Neural cell (in vitro differentiated cells): ENCODE measurements at regions not wholly inside any gene's neighbourhood (a gene's known extent, or its start where the extent isn't known, plus 50 kb on each side); places are given as distances from the start of the nearest gene placed in this dataset.

Experiments
- H2AFZ ChIP-seq: fragments of 200-600, 300-800 bp; sonication (generic), shearing (Covaris generic); 2 replicates; pipeline ENCODE4 v1.6.0; 2014; ENCODE audit warnings: low read depth, mild to moderate bottlenecking, antibody characterized with exemption, low read length, moderate library complexity
- H3F3A ChIP-seq: fragments of 200-600 bp; shearing (Covaris generic); 2 replicates; pipeline ENCODE4 v1.6.1; 2016; ENCODE audit warnings: mild to moderate bottlenecking, moderate library complexity, mixed read lengths, antibody characterized with exemption, low read length; ENCODE audit not compliant: insufficient read depth, poor library complexity, severe bottlenecking
- H3K27ac ChIP-seq: fragments of 200-600, 300-800 bp; sonication (generic), shearing (Covaris generic); 2 replicates; pipeline ENCODE4 v1.5.1; 2014; ENCODE audit warnings: mild to moderate bottlenecking, low read length, moderate library complexity
- H3K27me3 ChIP-seq: fragments of 300-800, 200-600 bp; sonication (generic), shearing (Covaris generic); 2 replicates; pipeline ENCODE4 v1.6.0; 2014; ENCODE audit warnings: mild to moderate bottlenecking, low read depth, low read length, moderate library complexity; ENCODE audit not compliant: insufficient read depth
- H3K36me3 ChIP-seq: fragments of 300-800, 200-600 bp; sonication (generic), shearing (Covaris generic); 2 replicates; pipeline ENCODE4 v1.5.1; 2014; ENCODE audit warnings: mild to moderate bottlenecking, antibody characterized with exemption, low read length, moderate library complexity; ENCODE audit not compliant: insufficient read depth
- H3K4me2 ChIP-seq: fragments of 300-800, 200-600 bp; sonication (generic), shearing (Covaris generic); 2 replicates; pipeline ENCODE4 v1.6.0; 2014; ENCODE audit warnings: mild to moderate bottlenecking, low read length
- H3K4me3 ChIP-seq: fragments of 300-800, 200-600 bp; sonication (generic), shearing (Covaris generic); 2 replicates; pipeline ENCODE4 v1.5.1; 2014; ENCODE audit warnings: mild to moderate bottlenecking, low read length, moderate library complexity
- H3K79me2 ChIP-seq: fragments of 200-600 bp; shearing (Covaris generic); replicated peaks from 2 replicates; pipeline ENCODE4 v1.6.0; 2014; ENCODE audit warnings: mild to moderate bottlenecking, low read length, moderate library complexity; ENCODE audit not compliant: insufficient read depth
- H3K9ac ChIP-seq: fragments of 300-800, 200-600 bp; sonication (generic), shearing (Covaris generic); 2 replicates; pipeline ENCODE4 v1.6.1; 2016; ENCODE audit warnings: mild to moderate bottlenecking, low read length, mixed read lengths
- H3K9me2 ChIP-seq: fragments of 200-600 bp; shearing (Covaris generic); 2 replicates; pipeline ENCODE4 v1.6.1; 2016; ENCODE audit warnings: mild to moderate bottlenecking, low read length, mixed read lengths; ENCODE audit not compliant: insufficient read depth
- H3K9me3 ChIP-seq: fragments of 200-600, 300-800 bp; sonication (generic), shearing (Covaris generic); 2 replicates; pipeline ENCODE4 v1.6.1; 2016; ENCODE audit warnings: mild to moderate bottlenecking, mixed run types, low read length, moderate library complexity, mixed read lengths
- H4K20me1 ChIP-seq: fragments of 200-600 bp; shearing (Covaris generic); 2 replicates; pipeline ENCODE4 v1.6.1; 2016; ENCODE audit warnings: mild to moderate bottlenecking, mixed run types; ENCODE audit not compliant: insufficient read depth
- CTCF ChIP-seq: fragments of 450-650 bp; IDR thresholded peaks from 2 replicates; pipeline ENCODE4 v1.5.1; 2014; ENCODE audit warnings: antibody characterized with exemption, mild to moderate bottlenecking, moderate library complexity; ENCODE audit not compliant: poor library complexity, severe bottlenecking
- EP300 ChIP-seq: fragments of 450-650 bp; conservative IDR thresholded peaks from 2 replicates; pipeline ENCODE4 v1.6.1; 2014; ENCODE audit warnings: antibody characterized with exemption, mild to moderate bottlenecking, moderate library complexity; ENCODE audit not compliant: poor library complexity, severe bottlenecking
- EZH2 ChIP-seq: fragments of 200-600, 300-800 bp; shearing (Covaris generic), sonication (generic); IDR thresholded peaks from 2 replicates; pipeline ENCODE4 v1.6.1; 2014; ENCODE audit warnings: antibody characterized with exemption, low read length, borderline replicate concordance, mild to moderate bottlenecking; ENCODE audit not compliant: insufficient read depth, poor library complexity, severe bottlenecking
- MXI1 ChIP-seq: fragments of 450-650 bp; conservative IDR thresholded peaks from 2 replicates; pipeline ENCODE4 v1.6.1; 2014; ENCODE audit warnings: antibody characterized with exemption, mild to moderate bottlenecking; ENCODE audit not compliant: poor library complexity, severe bottlenecking
- POLR2AphosphoS5 ChIP-seq: IDR thresholded peaks from 2 replicates; pipeline ENCODE4 v1.6.1; 2012
- RAD21 ChIP-seq: fragments of 450-650 bp; conservative IDR thresholded peaks from 2 replicates; pipeline ENCODE4 v1.6.1; 2014; ENCODE audit warnings: antibody characterized with exemption, mild to moderate bottlenecking, moderate library complexity
- REST ChIP-seq: IDR thresholded peaks from 2 replicates; pipeline ENCODE4 v1.6.1; 2012; ENCODE audit warnings: borderline replicate concordance
- SMC3 ChIP-seq: fragments of 450-650 bp; conservative IDR thresholded peaks from 2 replicates; pipeline ENCODE4 v1.6.1; 2014; ENCODE audit warnings: antibody characterized with exemption, mild to moderate bottlenecking, moderate library complexity; ENCODE audit not compliant: poor library complexity
- TAF1 ChIP-seq: IDR thresholded peaks from 2 replicates; pipeline ENCODE4 v1.6.1; 2012; ENCODE audit warnings: low read depth

GRCh38 chr21:18477043-18477442, 73.5 kb upstream of the TMPRSS15 start:
- Histone ChIP-seq H3K27ac (no peak overlapping the region), H3K9me3 (no peaks in the 10 kb centered on the region), H3K9ac (no peak overlapping the region), H3K4me3 (no peak overlapping the region), H3K36me3 (no peaks in the 10 kb centered on the region), H2AFZ (no peak overlapping the region), H4K20me1 (no peaks in the 10 kb centered on the region), H3K27me3 (no peaks in the 10 kb centered on the region), H3K9me2 (no peaks in the 10 kb centered on the region), H3F3A (no peaks in the 10 kb centered on the region), H3K4me2 (no peak overlapping the region), H3K79me2 (no peaks in the 10 kb centered on the region)
- no peak for TF ChIP-seq REST
- TF ChIP-seq TAF1: no peak
- no peak for TF ChIP-seq EP300
- TF ChIP-seq MXI1: no peak
- TF ChIP-seq CTCF: no peak
- no peak for TF ChIP-seq POLR2AphosphoS5

DNA sequence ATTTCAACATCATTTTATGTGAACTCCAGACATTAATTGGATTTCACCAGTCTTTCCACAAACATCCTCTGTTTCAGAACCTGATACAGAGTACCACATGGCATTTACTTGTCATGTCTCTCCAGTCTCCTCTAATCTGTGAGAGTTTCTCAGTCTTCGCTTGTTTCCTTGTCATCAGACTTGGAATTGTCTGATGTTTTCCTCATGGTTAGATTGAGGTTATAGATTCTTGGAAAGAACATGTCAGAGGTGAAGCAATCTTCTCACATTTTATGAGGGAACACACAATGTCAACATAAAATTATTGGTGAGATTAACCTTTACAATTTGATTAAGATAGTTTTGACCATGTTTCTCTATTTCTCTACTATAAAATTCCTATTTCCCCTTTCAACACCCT, 74.9 kb upstream of the TMPRSS15 start:
- Histone ChIP-seq H3K9ac (no peak overlapping the region), H3K27me3 (no peaks in the 10 kb centered on the region), H3K9me2 (no peaks in the 10 kb centered on the region), H3F3A (no peaks in the 10 kb centered on the region), H3K79me2 (no peaks in the 10 kb centered on the region), H4K20me1 (no peaks in the 10 kb centered on the region), H2AFZ (no peak overlapping the region), H3K4me3 (no peak overlapping the region), H3K27ac (no peak overlapping the region), H3K36me3 (no peaks in the 10 kb centered on the region), H3K4me2 (no peak overlapping the region), H3K9me3 (no peaks in the 10 kb centered on the region)
- TF ChIP-seq MXI1 (no peak), EZH2 (no peak), RAD21 (no peak), REST (no peak), TAF1 (no peak), POLR2AphosphoS5 (no peak), EP300 (no peak), SMC3 (no peak), CTCF (no peak)
